K562 (cell line): ENCODE measurements at regions not wholly inside any gene's neighbourhood (a gene's known extent, or its start where the extent isn't known, plus 50 kb on each side); places are given as distances from the start of the nearest gene placed in this dataset.

Source experiments
- ATAC-seq: fragments of 200-7000 bp; cut with Tn5 transposase; 3 replicates; pipeline ENCODE4 v1.9.1; 2020; ENCODE audit warnings: moderate library complexity
- BruUV-seq: library from RNA; stranded (reverse); fragments of 400-500 nt; replicated peaks from 2 replicates; lab custom pipeline; 2021; lab: Mats Ljungman, UMichigan
- CTCF ChIA-PET: fragments of 300-600 bp; formaldehyde crosslinking; extraction: SDS; loops from one replicate; lab custom pipeline; 2021; ENCODE audit warnings: low intra/inter-chr PET ratio; lab: Yijun Ruan, JAX
- POLR2A ChIA-PET: fragments of 300-600, 350-650 bp; sonication (Branson Sonifier 250); formaldehyde crosslinking; extraction: SDS; loops from one replicate; lab custom pipeline; 2021; ENCODE audit warnings: antibody characterized with exemption, inconsistent platforms; lab: Yijun Ruan, JAX
- DNase-seq, 4 experiments: peaks; one replicate each; pipeline versions ENCODE4 v3.0.0 to v3.0.0-alpha.2; 2011 to 2018; ENCODE audit warnings: low spot score in 3 of 4, mixed read lengths in 3 of 4; ENCODE audit errors: extremely low read depth in 1 of 4
- FAIRE-seq: peaks from 2 replicates; lab custom pipeline; 2011; peaks lifted over from hg19 to GRCh38; lab: Jason Lieb, UNC
- H2AFZ ChIP-seq: 2 replicates; pipeline ENCODE4 v1.6.0; 2011; ENCODE audit warnings: low read depth, low read length, control low read depth, inconsistent platforms
- H3K27ac ChIP-seq: fragments of 200-600 bp; 3 replicates; pipeline ENCODE4 v1.8.0; 2011; ENCODE audit warnings: low read depth, mild to moderate bottlenecking, control low read depth, inconsistent platforms, low read length, moderate library complexity, mixed read lengths; ENCODE audit errors: extremely low read depth
- H3K27me3 ChIP-seq, 2 experiments: fragments of 300-600 bp in 1 of 2; 2 replicates in 1 of 2; 3 replicates in 1 of 2; pipeline versions ENCODE4 v1.6.0 to v1.8.0; 2011; ENCODE audit warnings: inconsistent platforms in 2 of 2, low read length in 2 of 2, mild to moderate bottlenecking in 1 of 2, mixed read lengths in 1 of 2, moderate library complexity in 1 of 2; ENCODE audit not compliant: control insufficient read depth in 2 of 2, insufficient read depth in 2 of 2
- H3K36me3 ChIP-seq: fragments of 300-600 bp; 3 replicates; pipeline ENCODE4 v1.8.0; 2011; ENCODE audit warnings: mild to moderate bottlenecking, low read length, inconsistent platforms; ENCODE audit not compliant: control insufficient read depth, insufficient read depth
- H3K4me1 ChIP-seq, 2 experiments: fragments of 200-600 bp in 1 of 2; replicated peaks in 1 of 2; 2 replicates in 1 of 2; 3 replicates in 1 of 2; pipeline versions ENCODE4 v1.5.1 to v1.8.0; 2011; ENCODE audit warnings: inconsistent platforms in 2 of 2, low read length in 2 of 2, mild to moderate bottlenecking in 1 of 2, mixed read lengths in 1 of 2, moderate library complexity in 1 of 2; ENCODE audit not compliant: control insufficient read depth in 2 of 2, insufficient read depth in 2 of 2
- H3K4me2 ChIP-seq: 2 replicates; pipeline ENCODE4 v1.6.1; 2011; ENCODE audit warnings: low read length, control low read depth, inconsistent platforms, mixed read lengths; ENCODE audit not compliant: insufficient read depth
- H3K4me3 ChIP-seq: fragments of 200-600 bp; sonication (generic), shearing (Covaris generic); 2 replicates; pipeline ENCODE4 v1.5.1; 2016; ENCODE audit warnings: control low read depth, inconsistent platforms
- H3K79me2 ChIP-seq: fragments of 200-600 bp; 3 replicates; pipeline ENCODE4 v1.8.0; 2011; ENCODE audit warnings: low read length, inconsistent platforms; ENCODE audit not compliant: control insufficient read depth, insufficient read depth
- H3K9ac ChIP-seq, 2 experiments: 2 replicates each; pipeline versions ENCODE4 v1.6.0 to v1.6.1; 2011; ENCODE audit warnings: low read depth in 2 of 2, low read length in 2 of 2, control low read depth in 1 of 2, inconsistent platforms in 1 of 2, mild to moderate bottlenecking in 1 of 2, mixed read lengths in 1 of 2; ENCODE audit not compliant: insufficient read depth in 1 of 2
- H3K9me1 ChIP-seq: one replicate; pipeline ENCODE4 v1.6.0; 2011; ENCODE audit warnings: inconsistent platforms, mild to moderate bottlenecking, low read length, moderate library complexity; ENCODE audit not compliant: control insufficient read depth, insufficient read depth
- H3K9me3 ChIP-seq: replicated peaks from 2 replicates; pipeline ENCODE4 v1.5.1; 2011; ENCODE audit warnings: low read depth, low read length, inconsistent platforms; ENCODE audit not compliant: control insufficient read depth, insufficient read depth
- H4K20me1 ChIP-seq: replicated peaks from 2 replicates; pipeline ENCODE4 v1.6.1; 2011; ENCODE audit warnings: low read length, inconsistent platforms, mixed read lengths; ENCODE audit not compliant: control insufficient read depth, insufficient read depth
- C11orf30 ChIP-seq: fragments of 450-650 bp; IDR thresholded peaks from 2 replicates; pipeline ENCODE4 v1.6.1; 2016; ENCODE audit warnings: low read depth, mild to moderate bottlenecking
- HDAC1 ChIP-seq, 2 experiments: fragments of 450-650 bp; IDR thresholded peaks; 2 replicates each; pipeline ENCODE4 v1.6.1; 2016 to 2017; ENCODE audit warnings: inconsistent platforms in 1 of 2, mild to moderate bottlenecking in 1 of 2, moderate library complexity in 1 of 2
- HDAC8 ChIP-seq: fragments of 450-650 bp; IDR thresholded peaks from 2 replicates; pipeline ENCODE4 v1.6.1; 2016; ENCODE audit warnings: mild to moderate bottlenecking, missing genetic modification characterization, moderate library complexity, missing compliant biosample characterization
- HEY1 ChIP-seq: fragments of 250-450 bp; sonication (Bioruptor Pico); IDR thresholded peaks from 2 replicates; pipeline ENCODE4 v1.5.0; 2020; ENCODE audit warnings: mild to moderate bottlenecking, moderate library complexity, borderline replicate concordance
- MAFF ChIP-seq: IDR thresholded peaks from 2 replicates; pipeline ENCODE4 v1.6.1; 2012; ENCODE audit warnings: low read length, improper control_type of control experiment
- MAFG ChIP-seq: fragments of 450-650 bp; conservative IDR thresholded peaks from 2 replicates; pipeline ENCODE4 v1.6.1; 2016; ENCODE audit warnings: missing genetic modification characterization, missing compliant biosample characterization
- MAFK ChIP-seq: IDR thresholded peaks from 2 replicates; pipeline ENCODE4 v1.6.1; 2011; ENCODE audit warnings: low read length, improper control_type of control experiment
- NCOA6 ChIP-seq: fragments of 450-650 bp; IDR thresholded peaks from 2 replicates; pipeline ENCODE4 v1.6.1; 2017; ENCODE audit warnings: mild to moderate bottlenecking
- RFX1 ChIP-seq: fragments of 450-650 bp; IDR thresholded peaks from 2 replicates; pipeline ENCODE4 v1.6.1; 2016; ENCODE audit warnings: mild to moderate bottlenecking, moderate library complexity
- SIRT6 ChIP-seq: IDR thresholded peaks from one replicate; pipeline ENCODE4 v1.6.1; 2012; ENCODE audit warnings: low read depth, mild to moderate bottlenecking, control low read depth, inconsistent platforms, low read length, moderate library complexity
- SMAD1 ChIP-seq: fragments of 150-350 bp; IDR thresholded peaks from 2 replicates; pipeline ENCODE4 v1.6.1; 2014; ENCODE audit warnings: low read length, low read depth; ENCODE audit not compliant: partially characterized antibody
- ZNF217 ChIP-seq: sonication (generic); formaldehyde crosslinking; IDR thresholded peaks from 2 replicates; pipeline ENCODE4 v1.8.0; 2022; ENCODE audit warnings: mild to moderate bottlenecking, missing genetic modification reagents
- ZNF316 ChIP-seq: fragments of 450-650 bp; IDR thresholded peaks from 2 replicates; pipeline ENCODE4 v1.6.1; 2016
- ZNF561 ChIP-seq: fragments of 450-650 bp; formaldehyde crosslinking; conservative IDR thresholded peaks from 2 replicates; pipeline ENCODE4 v1.4.0; 2020; ENCODE audit warnings: mild to moderate bottlenecking, moderate library complexity
- WGBS: fragments of 100-300 bp; shearing (Covaris generic); methylation state at CpG from one replicate; pipeline ENCODE4 v1.1.6; 2016; ENCODE audit warnings: low coverage, mixed read lengths; ENCODE audit not compliant: insufficient coverage; ENCODE audit errors: missing lambda C conversion rate; 5-methylcytosine and 5-hydroxymethylcytosine counted together
- in situ Hi-C: fragments of 300-500 bp; cut with MboI; formaldehyde crosslinking; loops from 4 replicates; pipeline ENCODE4 v1.15.0; 2018; ENCODE audit warnings: inconsistent platforms, mixed read lengths
- intact Hi-C: fragments of 100-400 bp; cut with micrococcal nuclease; formaldehyde crosslinking; loops from 2 replicates; pipeline ENCODE4 v1.14.2; 2022
- TF ChIP-seq, protein P1 (sequence below): sonication (generic); formaldehyde crosslinking; IDR thresholded peaks from 2 replicates; pipeline ENCODE4 v1.8.1; 2023; ENCODE audit warnings: mild to moderate bottlenecking, missing genetic modification reagents

DNA sequence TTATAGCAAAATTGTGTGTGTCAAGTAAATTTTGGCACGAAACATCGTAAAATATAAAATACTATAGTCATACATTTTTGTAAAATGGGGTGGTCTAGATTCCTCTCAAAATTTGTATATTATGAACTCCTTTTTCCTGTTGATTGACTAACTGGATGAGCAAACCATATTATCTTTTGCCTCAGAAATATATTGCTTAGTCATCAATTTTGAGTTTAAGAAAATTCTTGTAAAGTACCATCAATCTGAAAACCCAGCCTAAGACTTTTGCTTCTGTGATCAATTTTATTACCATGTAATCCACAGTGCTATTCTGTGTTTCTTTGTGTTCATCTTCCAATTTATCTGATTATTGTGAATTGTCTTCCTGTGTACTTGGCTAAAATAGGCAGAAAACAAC, 98.0 kb upstream of the PCDH18 start:
- Histone ChIP-seq H3K9me3 (no peaks in the 10 kb centered on the region), H3K9ac (no peak overlapping the region), H2AFZ (no peak overlapping the region), H3K79me2 (no peaks in the 10 kb centered on the region), H3K36me3 (no peaks in the 10 kb centered on the region), H3K4me2 (no peak overlapping the region), H3K4me3 (no peak overlapping the region), H3K27ac (no peak overlapping the region), H3K9me1 (no peaks in the 10 kb centered on the region), H4K20me1 (no peaks in the 10 kb centered on the region), H3K4me1 (no peaks in the 10 kb centered on the region), H3K27me3 (no peaks in the 10 kb centered on the region)
- 32% methylated on average over 2 of the region's 2 CpGs for WGBS
- intact Hi-C loops: no loop called here
- FAIRE-seq (no peak), ATAC-seq (no peak), DNase-seq (no peak)
- POLR2A ChIA-PET: no interaction called here
- CTCF ChIA-PET: no interaction called here
- TF ChIP-seq HDAC8 (tag) (no peak), MAFG (peak; percentile 88), NCOA6 (no peak), SMAD1 (no peak), C11orf30 (peak; percentile 80), MAFF (peak; percentile 96), MAFK (peak; percentile 98), ZNF316 (peak; percentile 92)
- no TSS peak for BruUV-seq
- in situ Hi-C loops: no loop called here

DNA sequence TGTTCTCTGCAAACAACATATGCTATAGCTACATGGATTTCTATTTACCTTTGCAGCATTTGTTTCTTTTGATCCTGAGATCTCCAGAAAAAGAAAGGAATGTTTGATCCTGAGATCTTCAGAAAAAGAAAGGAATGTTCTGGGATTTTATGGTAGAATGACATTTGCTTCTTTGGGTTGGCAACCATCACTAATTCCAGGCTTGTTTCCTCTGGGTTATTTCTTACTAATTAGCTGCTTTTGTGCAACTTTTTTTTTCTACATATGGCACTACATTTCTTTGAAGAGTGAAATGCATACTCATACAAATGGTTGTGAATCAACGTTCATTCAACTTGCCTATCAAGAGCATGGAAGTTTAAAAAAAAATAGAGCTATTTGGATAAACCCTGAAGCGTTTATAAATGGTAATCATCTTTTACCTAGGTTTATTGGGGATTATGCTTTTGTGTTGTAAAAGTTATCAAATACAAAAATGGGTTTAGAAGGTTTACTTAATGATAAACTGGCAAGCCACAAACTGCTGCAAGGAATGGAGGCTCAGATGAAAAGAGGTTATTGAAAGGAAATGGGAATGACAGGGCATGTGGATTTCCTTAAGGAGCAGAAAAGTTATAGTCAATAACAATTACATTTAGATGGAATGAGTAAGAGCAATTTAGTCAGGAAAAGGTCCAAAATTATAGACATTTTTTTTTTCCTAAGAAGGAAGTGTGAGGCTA, 95.6 kb upstream of the PCDH18 start:
- ChIA-PET CTCF (no interaction called here), POLR2A (no interaction called here)
- Histone ChIP-seq H4K20me1 (no peaks in the 10 kb centered on the region), H3K79me2 (no peaks in the 10 kb centered on the region), H3K9ac (no peak overlapping the region), H3K4me2 (no peak overlapping the region), H3K4me1 (no peaks in the 10 kb centered on the region), H3K27me3 (no peaks in the 10 kb centered on the region), H3K9me3 (no peaks in the 10 kb centered on the region), H3K27ac (no peak overlapping the region), H3K4me3 (no peak overlapping the region), H3K36me3 (no peaks in the 10 kb centered on the region), H2AFZ (no peak overlapping the region), H3K9me1 (no peaks in the 10 kb centered on the region)
- no TSS peak for BruUV-seq
- FAIRE-seq (no peak), DNase-seq (no peak), ATAC-seq (no peak)
- intact Hi-C loops: no loop called here
- TF ChIP-seq, protein P1, sequence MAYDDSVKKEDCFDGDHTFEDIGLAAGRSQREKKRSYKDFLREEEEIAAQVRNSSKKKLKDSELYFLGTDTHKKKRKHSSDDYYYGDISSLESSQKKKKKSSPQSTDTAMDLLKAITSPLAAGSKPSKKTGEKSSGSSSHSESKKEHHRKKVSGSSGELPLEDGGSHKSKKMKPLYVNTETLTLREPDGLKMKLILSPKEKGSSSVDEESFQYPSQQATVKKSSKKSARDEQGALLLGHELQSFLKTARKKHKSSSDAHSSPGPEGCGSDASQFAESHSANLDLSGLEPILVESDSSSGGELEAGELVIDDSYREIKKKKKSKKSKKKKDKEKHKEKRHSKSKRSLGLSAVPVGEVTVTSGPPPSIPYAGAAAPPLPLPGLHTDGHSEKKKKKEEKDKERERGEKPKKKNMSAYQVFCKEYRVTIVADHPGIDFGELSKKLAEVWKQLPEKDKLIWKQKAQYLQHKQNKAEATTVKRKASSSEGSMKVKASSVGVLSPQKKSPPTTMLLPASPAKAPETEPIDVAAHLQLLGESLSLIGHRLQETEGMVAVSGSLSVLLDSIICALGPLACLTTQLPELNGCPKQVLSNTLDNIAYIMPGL (CRISPR knock-in tag): no peak
- TF ChIP-seq ZNF217 (CRISPR knock-in tag) (no peak), SIRT6 (no peak), ZNF561 (CRISPR knock-in tag) (no peak), RFX1 (no peak), HEY1 (CRISPR knock-in tag) (no peak), HDAC1 (IDR thresholded peaks at IDR 0.05) (no peak)
- in situ Hi-C loops: no loop called here
- WGBS: 0% methylated on average over 2 of the region's 2 CpGs
